Calu3 (cell line): ENCODE measurements at regions not wholly inside any gene's neighbourhood (a gene's known extent, or its start where the extent isn't known, plus 50 kb on each side); places are given as distances from the start of the nearest gene placed in this dataset.
A peak's percentile ranks its signal among the peaks of the same experiment; 100 is the strongest.

Source experiments
- BruUV-seq: library from RNA; stranded (reverse); fragments of 400-500 nt; replicated peaks from 2 replicates; lab custom pipeline; 2021; lab: Mats Ljungman, UMichigan
- CTCF ChIA-PET: fragments of 300-600 bp; sonication (Branson Sonifier 250); formaldehyde crosslinking; loops from one replicate; lab custom pipeline; 2022; ENCODE audit warnings: antibody characterized with exemption; lab: Charles Lee
- DNase-seq: peaks from one replicate; pipeline ENCODE4 v3.0.0; 2022
- H3K27ac Mint-ChIP-seq: one replicate; pipeline ENCODE4 v1.8.0; 2022; ENCODE audit warnings: mixed read lengths; ENCODE audit not compliant: unreplicated experiment
- H3K27me3 Mint-ChIP-seq: one replicate; pipeline ENCODE4 v1.8.0; 2022; ENCODE audit warnings: mixed read lengths; ENCODE audit not compliant: unreplicated experiment
- H3K36me3 Mint-ChIP-seq: one replicate; pipeline ENCODE4 v1.8.0; 2022; ENCODE audit warnings: mild to moderate bottlenecking, moderate library complexity, mixed read lengths; ENCODE audit not compliant: insufficient read depth, unreplicated experiment
- H3K4me1 Mint-ChIP-seq: one replicate; pipeline ENCODE4 v1.8.0; 2022; ENCODE audit warnings: mild to moderate bottlenecking, low read depth, mixed read lengths; ENCODE audit not compliant: unreplicated experiment
- H3K4me3 Mint-ChIP-seq: one replicate; pipeline ENCODE4 v1.8.0; 2022; ENCODE audit warnings: mild to moderate bottlenecking, low read depth, moderate library complexity, mixed read lengths; ENCODE audit not compliant: unreplicated experiment
- H3K9me3 Mint-ChIP-seq: one replicate; pipeline ENCODE4 v1.8.0; 2022; ENCODE audit warnings: low read depth, mixed read lengths; ENCODE audit not compliant: unreplicated experiment
- CTCF ChIP-seq: fragments of 200-600 bp; IDR thresholded peaks from one replicate; pipeline ENCODE4 v1.8.0; 2022; ENCODE audit warnings: antibody characterized with exemption; ENCODE audit not compliant: unreplicated experiment
- intact Hi-C: fragments of 100-400 bp; cut with micrococcal nuclease; formaldehyde crosslinking; loops from one replicate; pipeline ENCODE4 v1.10.0; 2022; ENCODE audit not compliant: unreplicated experiment

GRCh38 chr7:20083781-20084180, 133.4 kb downstream of the MACC1 start:
- no peak overlapping the region for H3K27ac Mint-ChIP-seq
- TF ChIP-seq CTCF: no peak
- H3K36me3 Mint-ChIP-seq: no peaks in the 10 kb centered on the region
- H3K27me3 Mint-ChIP-seq: no peaks in the 10 kb centered on the region
- no TSS peak for BruUV-seq
- H3K9me3 Mint-ChIP-seq: no peaks in the 10 kb centered on the region
- intact Hi-C loops: no loop called here
- H3K4me1 Mint-ChIP-seq: peaks cover 9% of the 10 kb centered on the region
- CTCF ChIA-PET: interaction anchor here (1.3 kb wide), 1 partner anchor 10 kb away, joined by 3 read pairs; no protein-coding TSS in a partner anchor
- no peak overlapping the region for H3K4me3 Mint-ChIP-seq
- DNase-seq: peak; percentile 36

- Mint-ChIP-seq H3K36me3 (no peaks in the 10 kb centered on the region), H3K4me1 (peaks cover 7% of the 10 kb centered on the region), H3K4me3 (no peak overlapping the region), H3K27ac (no peak overlapping the region), H3K27me3 (no peaks in the 10 kb centered on the region), H3K9me3 (peaks cover 3% of the 10 kb centered on the region)
- CTCF ChIA-PET: no interaction called here
- intact Hi-C loops: no loop called here
- no peak for DNase-seq
- no TSS peak for BruUV-seq
- TF ChIP-seq CTCF: no peak
Measured at GRCh38 chr7:20079080-20079479, 138.1 kb downstream of the MACC1 start.

GRCh38 chr7:20076835-20077234, 140.3 kb downstream of the MACC1 start:
- intact Hi-C loops: no loop called here
- Mint-ChIP-seq H3K27ac (no peak overlapping the region), H3K4me3 (no peak overlapping the region), H3K9me3 (peaks cover 4% of the 10 kb centered on the region), H3K36me3 (no peaks in the 10 kb centered on the region), H3K4me1 (no peaks in the 10 kb centered on the region), H3K27me3 (no peaks in the 10 kb centered on the region)
- no TSS peak for BruUV-seq
- CTCF ChIA-PET: no interaction called here
- DNase-seq: no peak
- TF ChIP-seq CTCF: no peak

- TF ChIP-seq CTCF: no peak
- CTCF ChIA-PET: no interaction called here
- H3K4me1 Mint-ChIP-seq: no peaks in the 10 kb centered on the region
- intact Hi-C loops: no loop called here
- H3K4me3 Mint-ChIP-seq: no peak overlapping the region
- H3K36me3 Mint-ChIP-seq: no peaks in the 10 kb centered on the region
- no peaks in the 10 kb centered on the region for H3K27me3 Mint-ChIP-seq
- BruUV-seq: no TSS peak
- H3K27ac Mint-ChIP-seq: no peak overlapping the region
- peaks cover 4% of the 10 kb centered on the region for H3K9me3 Mint-ChIP-seq
- DNase-seq: no peak
Measured at GRCh38 chr7:20075992-20076820, 141.0 kb downstream of the MACC1 start.
